Transverse colon (tissue), 4 donors: ENCODE measurements at regions not wholly inside any gene's neighbourhood (a gene's known extent, or its start where the extent isn't known, plus 50 kb on each side); places are given as distances from the start of the nearest gene placed in this dataset.

Experiments
- DNase-seq: peaks from one replicate; pipeline ENCODE4 v3.0.0-alpha.2; 2019
- H3K27ac ChIP-seq, 4 donors: fragments of 200-600 bp; sonication (generic); 2 replicates each; pipeline ENCODE4 v1.5.1; 2016 to 2018; ENCODE audit warnings: inconsistent platforms in 4 of 4
- H3K27me3 ChIP-seq: fragments of 200-600 bp; sonication (generic); 2 replicates; pipeline ENCODE4 v1.5.1; 2017; ENCODE audit warnings: inconsistent platforms
- H3K36me3 ChIP-seq, 4 donors: fragments of 200-600 bp; sonication (generic); 2 replicates each; pipeline ENCODE4 v1.5.1; 2017 to 2019; ENCODE audit warnings: inconsistent platforms in 4 of 4
- H3K4me1 ChIP-seq, 4 donors: fragments of 200-600 bp; sonication (generic); 2 replicates each; pipeline ENCODE4 v1.5.1; 2017 to 2020; ENCODE audit warnings: inconsistent platforms in 4 of 4
- H3K4me3 ChIP-seq, 4 donors: fragments of 200-600 bp; sonication (generic); 1 replicate in 1 of 4; 2 replicates in 3 of 4; pipeline versions ENCODE4 v1.5.1 to v1.6.1; 2017 to 2019; ENCODE audit warnings: inconsistent platforms in 4 of 4
- H3K9me3 ChIP-seq, 2 donors: fragments of 200-600 bp; sonication (generic); 2 replicates each; pipeline ENCODE4 v1.5.1; 2017 to 2019; ENCODE audit warnings: inconsistent platforms in 2 of 2
- EP300 ChIP-seq: sonication (generic); formaldehyde crosslinking; IDR thresholded peaks from one replicate; pipeline ENCODE4 v1.6.1; 2017; ENCODE audit warnings: antibody characterized with exemption, low read depth
- POLR2A ChIP-seq: fragments of 450-650 bp; IDR thresholded peaks from one replicate; pipeline ENCODE4 v1.6.1; 2016; ENCODE audit warnings: antibody characterized with exemption, mild to moderate bottlenecking, moderate library complexity
- POLR2AphosphoS5 ChIP-seq, 3 donors: sonication (generic); formaldehyde crosslinking; IDR thresholded peaks; one replicate each; pipeline ENCODE4 v1.6.1; 2016; ENCODE audit warnings: antibody characterized with exemption in 3 of 3
- WGBS, 2 donors: methylation state at CpG; one replicate each; pipeline ENCODE4 v1.1.5; 2018; ENCODE audit warnings: low coverage in 1 of 2; 5-methylcytosine and 5-hydroxymethylcytosine counted together
- in situ Hi-C, 4 donors: fragments of 200-750 bp; cut with MboI; loops; one replicate each; pipeline versions ENCODE4 v1.15.0 to v1.15.1; 2017; ENCODE audit warnings: low sequenced_read_pairs in 3 of 4, low pct_ligation_motif_present in 1 of 4, low pct_unique_long_range_greater_than_20kb in 1 of 4
- intact Hi-C: fragments of 100-400 bp; cut with DNase I; formaldehyde crosslinking; loops from one replicate; pipeline ENCODE4 v1.15.1; 2023; ENCODE audit warnings: low total_unique reads
- TF ChIP-seq, protein P1 (sequence below), 5 experiments: fragments of 200-600 bp in 3 of 5; fragments of 450-650 bp in 2 of 5; sonication (generic) in 3 of 5; IDR thresholded peaks; 1 replicate in 2 of 5; 2 replicates in 3 of 5; pipeline ENCODE4 v1.5.1; 2016 to 2017; ENCODE audit warnings: antibody characterized with exemption in 5 of 5, inconsistent platforms in 3 of 5, mild to moderate bottlenecking in 2 of 5, moderate library complexity in 1 of 5

DNA sequence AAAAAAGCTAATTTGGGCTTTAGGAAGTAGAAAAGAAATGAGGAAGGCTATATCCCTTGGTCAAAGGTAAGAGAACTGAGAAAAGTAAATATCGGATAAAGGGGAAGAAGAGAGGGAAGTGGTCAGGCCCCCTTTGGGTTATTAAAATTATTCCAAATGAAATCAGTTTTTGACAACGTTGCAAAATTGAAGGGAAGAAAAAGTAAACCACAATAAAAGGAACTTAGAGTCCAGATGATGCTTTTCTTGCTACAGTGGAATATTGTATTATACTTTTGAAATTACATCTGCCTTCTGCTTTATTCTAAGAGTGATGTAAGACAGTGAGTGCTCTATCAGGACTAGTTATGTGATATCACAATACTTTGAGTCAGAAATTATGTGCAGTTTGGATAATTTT, 59.4 kb upstream of the RBPJ start:
- H3K4me3 ChIP-seq = no peak overlapping the region
- in situ Hi-C loops (no loop called here), intact Hi-C loops (no loop called here)
- H3K36me3 ChIP-seq = no peaks in the 10 kb centered on the region
- no peaks in the 10 kb centered on the region for H3K27me3 ChIP-seq
- no peak overlapping the region for H3K27ac ChIP-seq
- H3K9me3 ChIP-seq = no peaks in the 10 kb centered on the region
- WGBS, 2 donors = 43 to 61% methylated on average over 2 of the region's 2 CpGs
- H3K4me1 ChIP-seq = no peaks in the 10 kb centered on the region
- no peak for DNase-seq
- TF ChIP-seq POLR2A (no peak), EP300 (no peak), POLR2AphosphoS5 (IDR thresholded peaks at IDR 0.05) (no peak)
- TF ChIP-seq, protein P1, sequence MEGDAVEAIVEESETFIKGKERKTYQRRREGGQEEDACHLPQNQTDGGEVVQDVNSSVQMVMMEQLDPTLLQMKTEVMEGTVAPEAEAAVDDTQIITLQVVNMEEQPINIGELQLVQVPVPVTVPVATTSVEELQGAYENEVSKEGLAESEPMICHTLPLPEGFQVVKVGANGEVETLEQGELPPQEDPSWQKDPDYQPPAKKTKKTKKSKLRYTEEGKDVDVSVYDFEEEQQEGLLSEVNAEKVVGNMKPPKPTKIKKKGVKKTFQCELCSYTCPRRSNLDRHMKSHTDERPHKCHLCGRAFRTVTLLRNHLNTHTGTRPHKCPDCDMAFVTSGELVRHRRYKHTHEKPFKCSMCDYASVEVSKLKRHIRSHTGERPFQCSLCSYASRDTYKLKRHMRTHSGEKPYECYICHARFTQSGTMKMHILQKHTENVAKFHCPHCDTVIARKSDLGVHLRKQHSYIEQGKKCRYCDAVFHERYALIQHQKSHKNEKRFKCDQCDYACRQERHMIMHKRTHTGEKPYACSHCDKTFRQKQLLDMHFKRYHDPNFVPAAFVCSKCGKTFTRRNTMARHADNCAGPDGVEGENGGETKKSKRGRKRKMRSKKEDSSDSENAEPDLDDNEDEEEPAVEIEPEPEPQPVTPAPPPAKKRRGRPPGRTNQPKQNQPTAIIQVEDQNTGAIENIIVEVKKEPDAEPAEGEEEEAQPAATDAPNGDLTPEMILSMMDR (IDR thresholded peaks at IDR 0.05) = no peak

DNA sequence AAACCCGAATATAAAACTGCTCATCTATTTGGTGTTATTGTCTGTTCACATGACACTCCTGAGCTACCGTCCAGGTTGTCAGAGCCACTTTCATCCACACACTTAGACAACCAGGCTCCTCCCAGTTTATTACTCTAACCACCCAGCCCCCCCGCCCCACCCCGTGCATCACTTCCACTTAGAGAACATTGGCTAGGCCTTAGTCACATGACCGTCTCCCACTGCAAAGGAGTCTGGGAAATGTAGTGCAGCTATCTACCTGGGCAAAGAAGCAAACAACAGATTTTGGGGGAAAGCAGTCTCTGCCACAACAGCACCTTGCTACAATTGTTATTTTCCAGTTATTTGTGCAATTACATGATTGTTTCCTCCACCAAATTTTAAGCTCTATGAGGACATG, 57.6 kb upstream of the RBPJ start:
- Histone ChIP-seq H3K4me3 (no peak overlapping the region), H3K9me3 (no peaks in the 10 kb centered on the region), H3K27ac (no peak overlapping the region), H3K4me1 (peaks cover 0 to 13% (median 5%) of the 10 kb centered on the region in 4 donors), H3K36me3 (no peaks in the 10 kb centered on the region), H3K27me3 (no peaks in the 10 kb centered on the region)
- no peak for DNase-seq
- TF ChIP-seq POLR2AphosphoS5 (IDR thresholded peaks at IDR 0.05) (no peak), POLR2A (no peak), EP300 (no peak)
- TF ChIP-seq, protein P1 (IDR thresholded peaks at IDR 0.05) = no peak
- intact Hi-C loops = no loop called here
- 52 to 58% methylated on average over 4 to 5 of the region's 5 CpGs for WGBS, 2 donors
- in situ Hi-C loops = no loop called here

DNA sequence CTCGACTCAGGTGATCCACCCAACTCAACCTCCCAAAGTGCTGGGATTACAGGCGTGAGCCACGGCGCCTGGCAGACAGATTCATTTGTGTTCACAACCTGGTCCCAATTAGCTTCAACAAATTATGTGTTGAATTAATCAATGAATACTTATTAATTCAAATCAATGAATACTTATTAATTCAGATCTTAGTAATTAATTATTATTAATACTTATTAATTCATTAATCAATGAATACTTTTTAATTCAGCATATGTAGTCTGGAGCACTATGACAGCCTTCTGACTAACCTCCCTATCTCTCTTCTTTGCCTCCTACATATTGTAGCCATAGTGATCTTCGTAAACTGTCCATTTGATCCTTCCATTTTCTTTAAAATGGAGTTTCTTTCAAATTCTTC, 56.7 kb upstream of the RBPJ start:
- Histone ChIP-seq H3K27me3 (no peaks in the 10 kb centered on the region), H3K4me3 (no peak overlapping the region), H3K4me1 (peaks cover 0 to 19% (median 5%) of the 10 kb centered on the region in 4 donors), H3K27ac (no peak overlapping the region), H3K9me3 (no peaks in the 10 kb centered on the region), H3K36me3 (no peaks in the 10 kb centered on the region)
- DNase-seq = no peak
- in situ Hi-C loops (no loop called here), intact Hi-C loops (no loop called here)
- TF ChIP-seq POLR2AphosphoS5 (IDR thresholded peaks at IDR 0.05) (no peak), POLR2A (no peak), EP300 (no peak)
- TF ChIP-seq, protein P1 (IDR thresholded peaks at IDR 0.05) = no peak
- WGBS, 2 donors = 92 to 96% methylated on average over 4 to 5 of the region's 5 CpGs

DNA sequence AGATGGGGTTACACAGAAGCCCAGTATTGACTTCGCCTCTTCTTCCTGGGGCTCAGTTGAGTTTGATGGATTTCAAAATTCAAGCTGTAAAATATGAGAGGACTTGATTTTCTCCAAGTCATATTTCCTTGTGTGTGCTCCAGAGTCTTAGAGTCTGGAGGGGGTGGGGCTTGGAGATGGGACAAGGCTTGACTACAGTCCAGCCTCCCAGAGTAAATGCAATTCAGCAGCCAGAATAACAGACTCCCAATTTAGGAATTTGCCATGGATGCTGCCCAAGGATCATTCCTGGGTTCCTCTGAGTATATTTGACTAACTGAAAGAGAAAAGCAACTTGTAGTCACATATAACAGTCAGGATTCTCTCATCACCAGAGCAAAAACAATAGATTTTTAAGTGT, 53.7 kb upstream of the RBPJ start:
- TF ChIP-seq, protein P1 (IDR thresholded peaks at IDR 0.05) = no peak
- peak in 1 of 3 donors; percentile 21 for TF ChIP-seq POLR2AphosphoS5 (IDR thresholded peaks at IDR 0.05)
- Histone ChIP-seq H3K27me3 (no peaks in the 10 kb centered on the region), H3K9me3 (no peaks in the 10 kb centered on the region), H3K4me1 (peaks cover 0 to 19% (median 5%) of the 10 kb centered on the region in 4 donors), H3K36me3 (no peaks in the 10 kb centered on the region), H3K27ac (peak overlapping the region in 2 of 4 donors; percentile 34 to 42), H3K4me3 (no peak overlapping the region)
- intact Hi-C loops = no loop called here
- in situ Hi-C loops = no loop called here
- peak; percentile 47 for DNase-seq
- WGBS, 2 donors = 71 to 79% methylated on average over 1 of the region's 1 CpG
